ENCODE measurements at regions not wholly inside any gene's neighbourhood (a gene's known extent, or its start where the extent isn't known, plus 50 kb on each side); places are given as distances from the start of the nearest gene placed in this dataset.

GRCh38 chr13:106297283-106297682 is 238.2 kb downstream of the EFNB2 start:
- H3K23me2 ChIP-seq (ENCODE audit: low read depth, low read length): no peaks in the 10 kb centered on the region
- no peak overlapping the region for H2BK12ac ChIP-seq (ENCODE audit: low read depth, low read length)
- no peak overlapping the region for H2BK20ac ChIP-seq (ENCODE audit: low read length)
- H3K9ac ChIP-seq (replicated peaks in 1 of 4; ENCODE audit: extremely low read depth in 1 of 4, low read depth in 3 of 4, low read length in 3 of 4): no peak overlapping the region
- no peaks in the 10 kb centered on the region; a peak in 1 of 8 replicates for H3K36me3 ChIP-seq (ENCODE audit: control insufficient read depth in 2 of 4, insufficient read depth in 4 of 4, low read length in 3 of 4)
- peaks cover 0 to 3% (median under 1%) of the 10 kb centered on the region in 4 experiments; a peak in 2 of 7 replicates for H3K4me1 ChIP-seq (replicated peaks in 1 of 4; ENCODE audit: control insufficient read depth in 3 of 4, insufficient read depth in 4 of 4, low read length in 3 of 4)
- no peak overlapping the region for H3K14ac ChIP-seq (ENCODE audit: insufficient read length)
- H2AK5ac ChIP-seq (ENCODE audit: low read depth, low read length): no peak overlapping the region
- H2BK15ac ChIP-seq (ENCODE audit: low read length): no peak overlapping the region
- no peak overlapping the region for H4K8ac ChIP-seq (ENCODE audit: extremely low read depth, insufficient read depth, low read length)
- H3K27ac ChIP-seq (ENCODE audit: low read depth, low read length): no peak overlapping the region
- no peak overlapping the region for H2BK120ac ChIP-seq (replicated peaks; ENCODE audit: low read depth, low read length)
- no peaks in the 10 kb centered on the region for H4K20me1 ChIP-seq (replicated peaks in 1 of 2; ENCODE audit: control insufficient read depth in 1 of 2, insufficient read depth in 2 of 2, low read length in 2 of 2)
- H3K23ac ChIP-seq (ENCODE audit: insufficient read length): no peak overlapping the region
- no peak for TF ChIP-seq KDM4A (IDR thresholded peaks at IDR 0.05; ENCODE audit: low read depth, low read length, severe bottlenecking)
- no peak for TF ChIP-seq CREB1 (IDR thresholded peaks at IDR 0.05)
- no peak for TF ChIP-seq CBX8 (IDR thresholded peaks at IDR 0.05; ENCODE audit: borderline replicate concordance, low read depth, low read length)
- TF ChIP-seq JUN (IDR thresholded peaks at IDR 0.05; ENCODE audit: low read depth, low read length): no peak
- TF ChIP-seq KDM1A (IDR thresholded peaks at IDR 0.05; ENCODE audit: borderline replicate concordance, low read length): no peak
- TF ChIP-seq RBBP5 (IDR thresholded peaks at IDR 0.05; ENCODE audit: borderline replicate concordance, low read depth, low read length): no peak
- no peak for TF ChIP-seq POU5F1 (IDR thresholded peaks at IDR 0.05; ENCODE audit: low read depth, low read length)
- no peaks in the 10 kb centered on the region for H3K79me1 ChIP-seq (ENCODE audit: low read depth, low read length)
- H3K79me2 ChIP-seq (ENCODE audit: control insufficient read depth in 1 of 2, insufficient read depth in 2 of 2, low read length in 2 of 2): no peaks in the 10 kb centered on the region
- no peak overlapping the region for H3K4me3 ChIP-seq (ENCODE audit: extremely low read depth in 1 of 4, insufficient read depth in 2 of 4, low read depth in 3 of 4, low read length in 4 of 4)
- no peaks in the 10 kb centered on the region for H3K27me3 ChIP-seq (replicated peaks in 1 of 4; ENCODE audit: control insufficient read depth in 3 of 4, extremely low read depth in 1 of 4, insufficient read depth in 3 of 4, low read length in 3 of 4)
- DNase-seq (ENCODE audit: low read depth in 1 of 2, low spot score in 2 of 2) (no peak), FAIRE-seq (no peak)
- peaks cover 6 to 8% of the 10 kb centered on the region in 2 experiments; a peak in 2 of 4 replicates for H3K9me3 ChIP-seq (ENCODE audit: insufficient read depth in 2 of 2, low read depth in 1 of 2, low read length in 1 of 2)
- H4K5ac ChIP-seq (ENCODE audit: insufficient read length, low read depth, low read length): no peak overlapping the region
- POLR2A ChIA-PET (ENCODE audit: partially characterized antibody): no interaction called here
- CTCF ChIA-PET (ENCODE audit: partially characterized antibody): no interaction called here
- H4K91ac ChIP-seq (replicated peaks; ENCODE audit: insufficient read length, low read length): no peak overlapping the region
- no peak overlapping the region for H3K4ac ChIP-seq (replicated peaks; ENCODE audit: insufficient read length, low read depth, low read length)
- H3K4me2 ChIP-seq (ENCODE audit: insufficient read depth in 1 of 2, low read depth in 2 of 2, low read length in 2 of 2): no peak overlapping the region
- WGBS, 2 experiments (ENCODE audit: extremely low coverage in 1 of 2, insufficient coverage in 1 of 2, insufficient read length in 1 of 2, insufficient replicate concordance in 2 of 2, low coverage in 1 of 2, low lambda C conversion rate in 2 of 2, missing lambda C conversion rate in 1 of 2): 80% methylated on average over 1 of the region's 1 CpG; no CpG with 5 or more reads in 1 of the 2 experiments
- H2BK5ac ChIP-seq (ENCODE audit: low read depth, low read length): no peak overlapping the region
- H2AFZ ChIP-seq (ENCODE audit: low read length): no peak overlapping the region
- H3K18ac ChIP-seq (ENCODE audit: extremely low read depth, low read length): no peak overlapping the region
- H3K56ac ChIP-seq (replicated peaks; ENCODE audit: insufficient read length, low read depth, low read length): no peak overlapping the region
